HCT116 (cell line): ENCODE measurements at regions not wholly inside any gene's neighbourhood (a gene's known extent, or its start where the extent isn't known, plus 50 kb on each side); places are given as distances from the start of the nearest gene placed in this dataset. TPM values are rescaled to one million over a fixed set of nuclear protein-coding genes. Genes with fewer than 3 reads are reported as not detected.

Experiments used
- ATAC-seq: fragments of 200-7000 bp; cut with Tn5 transposase; 2 replicates; pipeline ENCODE4 v1.9.1; 2020; ENCODE audit warnings: mild to moderate bottlenecking, moderate library complexity
- BruUV-seq: library from RNA; stranded (reverse); fragments of 400-500 nt; replicated peaks from 2 replicates; lab custom pipeline; 2021; lab: Mats Ljungman, UMichigan
- CTCF ChIA-PET: fragments of 300-600 bp; sonication (Branson Sonifier 250); formaldehyde crosslinking; loops from one replicate; lab custom pipeline; 2021; ENCODE audit warnings: antibody characterized with exemption; lab: Charles Lee
- POLR2A ChIA-PET: fragments of 300-600, 350-600 bp; sonication (Branson Sonifier 250); formaldehyde crosslinking; loops from one replicate; lab custom pipeline; 2021; ENCODE audit warnings: antibody characterized with exemption; lab: Charles Lee
- RAD21 ChIA-PET, 2 experiments: fragments of 300-600 bp; sonication (Branson Sonifier 250); formaldehyde crosslinking; loops; one replicate each; lab custom pipeline; 2023; ENCODE audit warnings: low total read pairs in 2 of 2; ENCODE audit not compliant: uncharacterized antibody in 2 of 2, unreplicated experiment in 2 of 2, low non-redundant PET in 1 of 2; lab: Charles Lee
- DNase-seq: peaks from one replicate; pipeline ENCODE4 v3.0.0-alpha.2; 2010; ENCODE audit warnings: low read depth, low spot score
- H2AFZ ChIP-seq: fragments of 200-600 bp; shearing (Covaris generic), sonication (generic); 2 replicates; pipeline ENCODE4 v1.6.1; 2017; ENCODE audit warnings: low read depth, mixed run types, mixed read lengths, antibody characterized with exemption, low read length; ENCODE audit not compliant: poor library complexity, severe bottlenecking
- H3K27ac ChIP-seq: 2 replicates; pipeline ENCODE4 v1.5.1; 2012; ENCODE audit warnings: low read depth, low read length
- H3K27me3 ChIP-seq: fragments of 200-600 bp; sonication (generic); 2 replicates; pipeline ENCODE4 v1.6.1; 2016; ENCODE audit warnings: mixed run types, low read length, mixed read lengths; ENCODE audit not compliant: insufficient read depth
- H3K36me3 ChIP-seq, 2 experiments: fragments of 200-500 bp in 1 of 2; fragments of 200-600 bp in 1 of 2; sonication (Bioruptor generic) in 1 of 2; sonication (generic) in 1 of 2; 2 replicates each; pipeline versions ENCODE4 v1.5.1 to v1.6.1; 2014 to 2016; ENCODE audit warnings: low read length in 2 of 2, inconsistent platforms in 1 of 2, mixed read lengths in 1 of 2, mixed run types in 1 of 2; ENCODE audit not compliant: insufficient read depth in 2 of 2, control insufficient read depth in 1 of 2
- H3K4me1 ChIP-seq, 2 experiments: fragments of 200-600 bp in 1 of 2; sonication (generic) in 1 of 2; 2 replicates each; pipeline versions ENCODE4 v1.5.1 to v1.6.1; 2012 to 2017; ENCODE audit warnings: low read length in 2 of 2, inconsistent platforms in 1 of 2, mild to moderate bottlenecking in 1 of 2, mixed read lengths in 1 of 2, mixed run types in 1 of 2, moderate library complexity in 1 of 2; ENCODE audit not compliant: insufficient read depth in 2 of 2, control insufficient read depth in 1 of 2
- H3K4me2 ChIP-seq: fragments of 200-600 bp; sonication (generic); 2 replicates; pipeline ENCODE4 v1.6.1; 2017; ENCODE audit warnings: mixed run types, low read length, mixed read lengths
- H3K4me3 ChIP-seq, 2 experiments: fragments of 200-600 bp in 1 of 2; sonication (generic) in 1 of 2; replicated peaks in 1 of 2; 2 replicates each; pipeline ENCODE4 v1.5.1; 2011 to 2016; ENCODE audit warnings: low read length in 2 of 2, control low read depth in 1 of 2, low read depth in 1 of 2, mild to moderate bottlenecking in 1 of 2, mixed read lengths in 1 of 2, mixed run types in 1 of 2
- H3K79me2 ChIP-seq: fragments of 200-600 bp; sonication (generic); 2 replicates; pipeline ENCODE4 v1.6.1; 2017; ENCODE audit warnings: mild to moderate bottlenecking, mixed run types, low read length, moderate library complexity, mixed read lengths; ENCODE audit not compliant: insufficient read depth
- H3K9ac ChIP-seq: fragments of 200-600 bp; sonication (generic); 2 replicates; pipeline ENCODE4 v1.6.1; 2016; ENCODE audit warnings: low read length, mixed read lengths
- H3K9me2 ChIP-seq: fragments of 200-600 bp; sonication (generic), shearing (Covaris generic); 2 replicates; pipeline ENCODE4 v1.6.1; 2017; ENCODE audit warnings: mixed run types, mild to moderate bottlenecking, moderate library complexity; ENCODE audit not compliant: insufficient read depth
- H3K9me3 ChIP-seq, 2 experiments: fragments of 200-500 bp in 1 of 2; fragments of 200-600 bp in 1 of 2; sonication (Bioruptor generic) in 1 of 2; sonication (generic) in 1 of 2; 2 replicates each; pipeline ENCODE4 v1.6.1; 2014 to 2017; ENCODE audit warnings: low read length in 2 of 2, mixed read lengths in 2 of 2, inconsistent platforms in 1 of 2, low read depth in 1 of 2, mild to moderate bottlenecking in 1 of 2, mixed run types in 1 of 2, moderate library complexity in 1 of 2; ENCODE audit not compliant: control insufficient read depth in 1 of 2, insufficient read depth in 1 of 2
- H4K20me1 ChIP-seq: fragments of 200-600 bp; sonication (generic), shearing (Covaris generic); 2 replicates; pipeline ENCODE4 v1.6.1; 2017; ENCODE audit warnings: mixed run types, mild to moderate bottlenecking, moderate library complexity; ENCODE audit not compliant: insufficient read depth
- CTCF ChIP-seq, 3 experiments: fragments of 200-600 bp in 1 of 3; sonication (generic) in 1 of 3; IDR thresholded peaks in 2 of 3; conservative IDR thresholded peaks in 1 of 3; 2 replicates each; pipeline ENCODE4 v1.5.1; 2012 to 2017; ENCODE audit warnings: low read depth in 2 of 3, low read length in 2 of 3, antibody characterized with exemption in 1 of 3, borderline replicate concordance in 1 of 3, control low read depth in 1 of 3, mild to moderate bottlenecking in 1 of 3, mixed read lengths in 1 of 3, mixed run types in 1 of 3, moderate library complexity in 1 of 3; ENCODE audit not compliant: insufficient read depth in 1 of 3
- ELF1 ChIP-seq: IDR thresholded peaks from 2 replicates; pipeline ENCODE4 v1.6.1; 2012; ENCODE audit warnings: low read depth, borderline replicate concordance
- JUND ChIP-seq: IDR thresholded peaks from 2 replicates; pipeline ENCODE4 v1.6.1; 2012
- MAX ChIP-seq: IDR thresholded peaks from 2 replicates; pipeline ENCODE4 v1.6.1; 2012
- RAD21 ChIP-seq: IDR thresholded peaks from 2 replicates; pipeline ENCODE4 v1.6.1; 2012; ENCODE audit warnings: low read depth, mild to moderate bottlenecking
- TCF7L2 ChIP-seq: IDR thresholded peaks from 2 replicates; pipeline ENCODE4 v1.7.0; 2011; ENCODE audit warnings: borderline replicate concordance, inconsistent platforms; ENCODE audit not compliant: insufficient read depth, insufficient read length; ENCODE audit errors: extremely low read depth
- ZBTB33 ChIP-seq: IDR thresholded peaks from 2 replicates; pipeline ENCODE4 v1.6.1; 2011; ENCODE audit warnings: mild to moderate bottlenecking, low read length, moderate library complexity; ENCODE audit not compliant: insufficient replicate concordance; ENCODE audit errors: extremely low read depth
- ZFX ChIP-seq: fragments of 450-650 bp; IDR thresholded peaks from 2 replicates; pipeline ENCODE4 v1.6.1; 2017
- ZNF274 ChIP-seq: fragments of 200-500 bp; sonication (Bioruptor generic); IDR thresholded peaks from 2 replicates; pipeline ENCODE4 v1.6.1; 2014; ENCODE audit warnings: mild to moderate bottlenecking, low read depth, low read length, inconsistent platforms
- intact Hi-C: fragments of 100-400 bp; cut with micrococcal nuclease; formaldehyde crosslinking; loops from 2 replicates; pipeline ENCODE4 v1.10.0; 2022
- microRNA-seq: library from miRNA; unstranded; fragments of <30 nt; microRNA quantifications from one replicate; pipeline ENCODE4, GENCODE V29; 2016; ENCODE audit warnings: borderline number of aligned reads

- Histone ChIP-seq H2AFZ (no peak overlapping the region), H3K79me2 (no peaks in the 10 kb centered on the region), H3K27me3 (no peaks in the 10 kb centered on the region), H3K4me1 (no peaks in the 10 kb centered on the region), H3K27ac (no peak overlapping the region), H3K4me3 (no peak overlapping the region), H4K20me1 (no peaks in the 10 kb centered on the region)
- no peak for DNase-seq
- POLR2A ChIA-PET = no interaction called here
- CTCF ChIA-PET = no interaction called here
- TF ChIP-seq TCF7L2 (no peak), ZFX (no peak), CTCF (IDR thresholded peaks at IDR 0.05 in 2 of 3, conservative IDR thresholded peaks at IDR 0.05 in 1 of 3; ENCODE audit: borderline replicate concordance in 1 of 3, insufficient read depth in 1 of 3, low read depth in 2 of 3, low read length in 2 of 3) (no peak), JUND (no peak), ZBTB33 (no peak), ZNF274 (no peak), RAD21 (no peak), ELF1 (no peak), MAX (no peak)
- TF ChIP-seq, all 23 proteins: peak for 0
- intact Hi-C loops = no loop called here
- no peaks in the 10 kb centered on the region for H3K9me3 ChIP-seq
- no peaks in the 10 kb centered on the region for H3K36me3 ChIP-seq
- no peak overlapping the region for H3K4me2 ChIP-seq
- H3K9me2 ChIP-seq = no peaks in the 10 kb centered on the region
- H3K9ac ChIP-seq = no peak overlapping the region
- RAD21 ChIA-PET = no interaction called here
- ATAC-seq = no peak
- no TSS peak for BruUV-seq
Measured at GRCh38 chr5:88934439-88934838, 51.5 kb upstream of the MEF2C start.

Small RNAs in the stretch of these regions (microRNA-seq; reads per million reads assigned to microRNA genes)
- not detected for gene MIR3660
